Neural progenitor cell (in vitro differentiated cells): ENCODE measurements at regions not wholly inside any gene's neighbourhood (a gene's known extent, or its start where the extent isn't known, plus 50 kb on each side); places are given as distances from the start of the nearest gene placed in this dataset.

ENCODE experiments used
- DNase-seq: peaks from one replicate; pipeline ENCODE4 v3.0.0-alpha.2; 2016; ENCODE audit warnings: low spot score
- H2AFZ ChIP-seq: fragments of 200-600 bp; sonication (generic); replicated peaks from 2 replicates; pipeline ENCODE4 v1.6.1; 2016; ENCODE audit warnings: antibody characterized with exemption
- H3F3A ChIP-seq: fragments of 200-600 bp; sonication (generic); 2 replicates; pipeline ENCODE4 v1.6.1; 2016; ENCODE audit warnings: antibody characterized with exemption, low read depth
- H3K27ac ChIP-seq: fragments of 200-600 bp; sonication (generic); 2 replicates; pipeline ENCODE4 v1.5.1; 2016; ENCODE audit warnings: mild to moderate bottlenecking
- H3K27me3 ChIP-seq: fragments of 200-600 bp; sonication (generic); 2 replicates; pipeline ENCODE4 v1.6.1; 2016; ENCODE audit warnings: mild to moderate bottlenecking, moderate library complexity
- H3K36me3 ChIP-seq: fragments of 200-600 bp; sonication (generic); 2 replicates; pipeline ENCODE4 v1.5.1; 2016
- H3K4me1 ChIP-seq: fragments of 200-600 bp; sonication (generic); 2 replicates; pipeline ENCODE4 v1.6.1; 2016; ENCODE audit warnings: mixed run types
- H3K4me2 ChIP-seq: fragments of 200-600 bp; sonication (generic); 2 replicates; pipeline ENCODE4 v1.6.1; 2016
- H3K4me3 ChIP-seq: fragments of 200-600 bp; sonication (generic); 2 replicates; pipeline ENCODE4 v1.5.1; 2016
- H3K79me2 ChIP-seq: fragments of 200-600 bp; sonication (generic); 2 replicates; pipeline ENCODE4 v1.6.1; 2016; ENCODE audit warnings: low read depth
- H3K9ac ChIP-seq: fragments of 200-600 bp; sonication (generic); 2 replicates; pipeline ENCODE4 v1.6.1; 2016
- H3K9me3 ChIP-seq: fragments of 200-600 bp; sonication (generic); 2 replicates; pipeline ENCODE4 v1.5.1; 2016; ENCODE audit warnings: low read depth
- H4K20me1 ChIP-seq: fragments of 200-600 bp; sonication (generic); 2 replicates; pipeline ENCODE4 v1.6.1; 2016; ENCODE audit warnings: low read depth
- H3K27ac Mint-ChIP-seq: 3 replicates; pipeline ENCODE4 v1.8.0; 2021; ENCODE audit warnings: mixed read lengths
- H3K27me3 Mint-ChIP-seq: 2 replicates; pipeline ENCODE4 v1.8.0; 2022; ENCODE audit warnings: low read depth, mild to moderate bottlenecking, inconsistent platforms, moderate library complexity, mixed read lengths; ENCODE audit not compliant: insufficient read depth
- H3K36me3 Mint-ChIP-seq: 3 replicates; pipeline ENCODE4 v1.8.0; 2021; ENCODE audit warnings: mixed read lengths
- H3K4me1 Mint-ChIP-seq: 3 replicates; pipeline ENCODE4 v1.8.0; 2021; ENCODE audit warnings: mixed read lengths
- H3K4me3 Mint-ChIP-seq: 3 replicates; pipeline ENCODE4 v1.8.0; 2021; ENCODE audit warnings: mild to moderate bottlenecking, moderate library complexity, mixed read lengths
- H3K9me3 Mint-ChIP-seq: 3 replicates; pipeline ENCODE4 v1.8.0; 2020; ENCODE audit warnings: mixed read lengths
- EZH2 ChIP-seq: fragments of 200-600 bp; sonication (generic); IDR thresholded peaks from 2 replicates; pipeline ENCODE4 v1.6.1; 2017; ENCODE audit warnings: antibody characterized with exemption, mild to moderate bottlenecking, moderate library complexity
- EZH2phosphoT487 ChIP-seq: fragments of 200-600 bp; sonication (generic); IDR thresholded peaks from 2 replicates; pipeline ENCODE4 v1.6.1; 2017; ENCODE audit warnings: antibody characterized with exemption
- TF ChIP-seq, protein P1 (sequence below): fragments of 200-600 bp; sonication (generic); IDR thresholded peaks from 2 replicates; pipeline ENCODE4 v1.5.1; 2017; ENCODE audit warnings: antibody characterized with exemption, mild to moderate bottlenecking

DNA sequence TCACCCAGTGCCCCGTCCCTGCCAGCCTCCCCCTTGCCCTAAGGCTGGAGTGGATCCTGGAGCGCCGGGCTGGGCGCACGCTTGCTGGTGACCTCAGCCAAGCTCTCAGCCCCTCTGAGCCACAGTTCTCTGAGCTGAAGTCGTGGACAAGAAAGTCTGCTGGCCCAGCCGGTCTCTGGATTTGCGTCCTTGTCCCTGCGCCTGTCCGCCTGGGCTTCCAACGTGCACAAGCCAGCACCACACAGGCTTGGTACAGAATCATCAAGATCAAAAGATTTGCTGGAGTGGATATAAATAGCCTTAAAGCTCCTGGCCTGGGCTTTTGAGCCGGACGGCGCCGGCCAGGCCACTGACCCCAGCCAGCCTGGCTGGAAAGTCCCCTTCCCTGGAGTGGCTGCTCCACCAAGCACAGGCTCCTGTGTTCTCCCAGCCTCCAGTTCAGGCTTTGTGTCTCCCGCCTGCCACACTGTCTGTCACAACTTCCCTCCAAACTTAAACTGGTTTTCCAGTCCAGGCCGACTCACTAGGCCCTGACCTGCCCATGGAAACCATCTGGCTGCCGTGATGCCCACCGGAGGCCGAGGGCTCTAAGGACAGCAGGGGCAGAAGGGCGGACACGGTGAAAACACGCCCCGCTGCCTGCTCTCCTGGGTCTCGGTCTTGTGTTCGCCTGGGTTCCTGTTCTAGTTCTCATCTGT, 156.2 kb downstream of the NUP210 start:
- no peak overlapping the region for H3K27ac ChIP-seq
- H3K4me2 ChIP-seq, result no peak overlapping the region
- no peaks in the 10 kb centered on the region for H3K79me2 ChIP-seq
- H3K4me3 Mint-ChIP-seq, result peak overlapping the region; percentile 57
- H3K4me1 ChIP-seq, result peaks cover 7% of the 10 kb centered on the region
- peak overlapping the region; percentile 87 for H3K27ac Mint-ChIP-seq
- H3K27me3 ChIP-seq, result no peaks in the 10 kb centered on the region
- H3K27me3 Mint-ChIP-seq, result peaks cover 12% of the 10 kb centered on the region
- peak; percentile 63 for DNase-seq
- no peaks in the 10 kb centered on the region for H3K36me3 ChIP-seq
- peaks cover 51% of the 10 kb centered on the region for H3K4me1 Mint-ChIP-seq
- no peaks in the 10 kb centered on the region for H3F3A ChIP-seq
- peaks cover 10% of the 10 kb centered on the region for H3K9me3 Mint-ChIP-seq
- H3K4me3 ChIP-seq, result no peak overlapping the region
- TF ChIP-seq EZH2 (no peak), EZH2phosphoT487 (no peak)
- TF ChIP-seq, protein P1, sequence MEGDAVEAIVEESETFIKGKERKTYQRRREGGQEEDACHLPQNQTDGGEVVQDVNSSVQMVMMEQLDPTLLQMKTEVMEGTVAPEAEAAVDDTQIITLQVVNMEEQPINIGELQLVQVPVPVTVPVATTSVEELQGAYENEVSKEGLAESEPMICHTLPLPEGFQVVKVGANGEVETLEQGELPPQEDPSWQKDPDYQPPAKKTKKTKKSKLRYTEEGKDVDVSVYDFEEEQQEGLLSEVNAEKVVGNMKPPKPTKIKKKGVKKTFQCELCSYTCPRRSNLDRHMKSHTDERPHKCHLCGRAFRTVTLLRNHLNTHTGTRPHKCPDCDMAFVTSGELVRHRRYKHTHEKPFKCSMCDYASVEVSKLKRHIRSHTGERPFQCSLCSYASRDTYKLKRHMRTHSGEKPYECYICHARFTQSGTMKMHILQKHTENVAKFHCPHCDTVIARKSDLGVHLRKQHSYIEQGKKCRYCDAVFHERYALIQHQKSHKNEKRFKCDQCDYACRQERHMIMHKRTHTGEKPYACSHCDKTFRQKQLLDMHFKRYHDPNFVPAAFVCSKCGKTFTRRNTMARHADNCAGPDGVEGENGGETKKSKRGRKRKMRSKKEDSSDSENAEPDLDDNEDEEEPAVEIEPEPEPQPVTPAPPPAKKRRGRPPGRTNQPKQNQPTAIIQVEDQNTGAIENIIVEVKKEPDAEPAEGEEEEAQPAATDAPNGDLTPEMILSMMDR, result no peak
- no peaks in the 10 kb centered on the region for H4K20me1 ChIP-seq
- H2AFZ ChIP-seq, result no peak overlapping the region
- H3K9me3 ChIP-seq, result no peaks in the 10 kb centered on the region
- H3K9ac ChIP-seq, result no peak overlapping the region
- no peaks in the 10 kb centered on the region for H3K36me3 Mint-ChIP-seq

DNA sequence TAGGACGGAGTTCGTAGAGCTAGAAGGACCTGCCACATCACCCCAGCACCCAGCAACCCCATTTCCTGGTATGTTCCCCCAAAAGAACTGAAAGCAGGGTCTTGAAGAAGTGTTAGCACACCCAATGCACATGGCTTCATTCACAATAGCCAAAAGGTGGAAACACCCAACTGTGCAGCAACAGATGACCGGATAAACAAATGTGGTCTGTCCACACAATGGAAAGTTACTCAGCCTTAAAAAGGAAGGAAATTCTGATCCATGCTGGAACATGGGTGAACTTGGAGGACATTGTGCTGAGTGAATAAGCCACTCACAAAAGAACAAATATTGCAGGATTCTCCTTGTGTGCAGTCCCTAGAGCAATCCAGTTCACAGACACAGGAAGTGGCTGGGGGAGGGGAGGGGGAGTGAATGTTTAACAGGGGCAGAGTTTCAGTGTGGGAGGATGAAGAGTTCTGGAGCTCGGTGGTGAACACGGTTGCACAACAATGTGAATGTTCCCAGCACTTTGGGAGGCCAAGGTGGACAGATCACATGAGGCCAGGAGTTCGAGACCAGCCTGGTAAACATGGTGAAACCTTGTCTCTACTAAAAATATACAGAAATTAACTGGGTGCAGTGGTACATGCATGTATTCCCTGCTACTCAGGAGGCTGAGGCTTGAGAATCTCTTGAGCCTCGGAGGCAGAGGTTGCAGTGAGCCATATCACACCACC, 157.5 kb downstream of the NUP210 start:
- no peaks in the 10 kb centered on the region for H3K9me3 ChIP-seq
- no peaks in the 10 kb centered on the region for H3F3A ChIP-seq
- Mint-ChIP-seq H3K27me3 (peaks cover 12% of the 10 kb centered on the region), H3K4me3 (no peak overlapping the region), H3K4me1 (peaks cover 49% of the 10 kb centered on the region), H3K27ac (peak overlapping the region; percentile 29), H3K36me3 (no peaks in the 10 kb centered on the region), H3K9me3 (peaks cover 8% of the 10 kb centered on the region)
- peaks cover 7% of the 10 kb centered on the region for H3K4me1 ChIP-seq
- TF ChIP-seq, protein P1, result no peak
- TF ChIP-seq EZH2 (no peak), EZH2phosphoT487 (no peak)
- H3K27me3 ChIP-seq, result no peaks in the 10 kb centered on the region
- H2AFZ ChIP-seq, result no peak overlapping the region
- H3K36me3 ChIP-seq, result no peaks in the 10 kb centered on the region
- no peak overlapping the region for H3K27ac ChIP-seq
- no peaks in the 10 kb centered on the region for H4K20me1 ChIP-seq
- no peak overlapping the region for H3K4me3 ChIP-seq
- no peak overlapping the region for H3K9ac ChIP-seq
- no peak for DNase-seq
- H3K4me2 ChIP-seq, result no peak overlapping the region
- H3K79me2 ChIP-seq, result no peaks in the 10 kb centered on the region

DNA sequence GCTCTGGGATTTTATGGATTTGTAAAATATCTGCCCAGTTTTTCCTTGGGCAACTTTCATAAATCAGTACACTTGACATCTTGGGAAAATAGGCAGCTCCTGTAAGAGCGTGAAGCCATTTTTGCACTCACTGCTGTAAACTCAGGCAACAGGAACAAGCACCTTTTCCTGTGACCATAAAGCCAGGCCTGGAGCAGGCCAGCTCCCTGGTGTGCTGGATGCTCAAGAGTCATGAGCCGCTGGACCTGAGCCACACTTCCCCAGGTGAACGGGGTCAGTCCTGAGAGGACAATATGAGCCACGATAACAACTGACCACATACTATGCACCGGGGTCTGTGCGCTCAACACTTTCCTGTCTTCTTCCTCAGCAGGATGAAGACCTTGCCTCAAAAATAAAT, 158.2 kb downstream of the NUP210 start:
- H3K27me3 ChIP-seq, result no peaks in the 10 kb centered on the region
- no peak overlapping the region for H3K9ac ChIP-seq
- no peak for DNase-seq
- no peaks in the 10 kb centered on the region for H3K36me3 Mint-ChIP-seq
- peaks cover 12% of the 10 kb centered on the region for H3K27me3 Mint-ChIP-seq
- H3K4me3 Mint-ChIP-seq, result no peak overlapping the region
- no peaks in the 10 kb centered on the region for H3K9me3 ChIP-seq
- H2AFZ ChIP-seq, result no peak overlapping the region
- H3K4me3 ChIP-seq, result no peak overlapping the region
- no peak overlapping the region for H3K27ac ChIP-seq
- no peaks in the 10 kb centered on the region for H3K79me2 ChIP-seq
- peaks cover 50% of the 10 kb centered on the region for H3K4me1 Mint-ChIP-seq
- H3K36me3 ChIP-seq, result no peaks in the 10 kb centered on the region
- H3F3A ChIP-seq, result no peaks in the 10 kb centered on the region
- peaks cover 5% of the 10 kb centered on the region for H3K9me3 Mint-ChIP-seq
- H3K27ac Mint-ChIP-seq, result no peak overlapping the region
- TF ChIP-seq EZH2 (no peak), EZH2phosphoT487 (no peak)
- TF ChIP-seq, protein P1, result no peak
- H4K20me1 ChIP-seq, result no peaks in the 10 kb centered on the region
- H3K4me1 ChIP-seq, result peaks cover 7% of the 10 kb centered on the region
- no peak overlapping the region for H3K4me2 ChIP-seq
